Stomach smooth muscle (tissue), 2 donors: ENCODE measurements at regions not wholly inside any gene's neighbourhood (a gene's known extent, or its start where the extent isn't known, plus 50 kb on each side); places are given as distances from the start of the nearest gene placed in this dataset.
"Not testable (repeated sequence)": the region's sequence is repeated elsewhere in the genome, so short reads cannot be mapped to it uniquely, and the experiment has no call there.

ENCODE experiments used
- H3K27ac ChIP-seq: one replicate; pipeline ENCODE4 v1.7.0; 2013; ENCODE audit warnings: mild to moderate bottlenecking, low read length, inconsistent platforms
- H3K27me3 ChIP-seq, 2 donors: one replicate each; pipeline ENCODE4 v1.7.0; 2013; ENCODE audit warnings: low read length in 2 of 2; ENCODE audit not compliant: insufficient read depth in 2 of 2, control insufficient read depth in 1 of 2
- H3K36me3 ChIP-seq, 2 donors: one replicate each; pipeline ENCODE4 v1.7.0; 2013; ENCODE audit warnings: low read length in 2 of 2; ENCODE audit not compliant: control insufficient read depth in 2 of 2, insufficient read depth in 2 of 2
- H3K4me1 ChIP-seq: one replicate; pipeline ENCODE4 v1.7.0; 2013; ENCODE audit warnings: low read length; ENCODE audit not compliant: control insufficient read depth, insufficient read depth
- H3K4me3 ChIP-seq, 2 donors: one replicate each; pipeline ENCODE4 v1.7.0; 2013; ENCODE audit warnings: low read length in 2 of 2
- H3K9ac ChIP-seq, 2 donors: one replicate each; pipeline ENCODE4 v1.7.0; 2013; ENCODE audit warnings: low read length in 2 of 2, mild to moderate bottlenecking in 1 of 2
- H3K9me3 ChIP-seq, 2 donors: one replicate each; pipeline ENCODE4 v1.7.0; 2013; ENCODE audit warnings: low read length in 2 of 2; ENCODE audit not compliant: control insufficient read depth in 2 of 2
- donor health status: healthy.
- donor health status: Pancreatic carcinoma.

GRCh38 chr17:11182430-11182829 is 58.6 kb upstream of the SHISA6 start:
- no peak overlapping the region for H3K27ac ChIP-seq
- no peak overlapping the region for H3K9ac ChIP-seq
- no peaks in the 10 kb centered on the region for H3K36me3 ChIP-seq
- no peaks in the 10 kb centered on the region for H3K9me3 ChIP-seq
- H3K4me1 ChIP-seq: no peaks in the 10 kb centered on the region
- H3K27me3 ChIP-seq: no peaks in the 10 kb centered on the region
- no peak overlapping the region for H3K4me3 ChIP-seq

GRCh38 chr17:11178581-11178980 is 62.4 kb upstream of the SHISA6 start:
- Histone ChIP-seq H3K9ac (no peak overlapping the region), H3K9me3 (no peaks in the 10 kb centered on the region), H3K27ac (no peak overlapping the region)

GRCh38 chr17:11177340-11177739 is 63.7 kb upstream of the SHISA6 start:
- no peaks in the 10 kb centered on the region for H3K4me1 ChIP-seq

More at GRCh38 chr17:11178581-11178980, 62.4 kb upstream of the SHISA6 start:
- H3K27me3 ChIP-seq: no peaks in the 10 kb centered on the region
- no peaks in the 10 kb centered on the region for H3K4me1 ChIP-seq
- no peak overlapping the region for H3K4me3 ChIP-seq
- no peaks in the 10 kb centered on the region for H3K36me3 ChIP-seq

GRCh38 chr17:11176549-11176948 is 64.5 kb upstream of the SHISA6 start:
- no peaks in the 10 kb centered on the region for H3K36me3 ChIP-seq
- H3K4me1 ChIP-seq: no peaks in the 10 kb centered on the region
- no peaks in the 10 kb centered on the region for H3K27me3 ChIP-seq
- no peaks in the 10 kb centered on the region for H3K9me3 ChIP-seq
- no peak overlapping the region for H3K9ac ChIP-seq
- no peak overlapping the region for H3K27ac ChIP-seq
- H3K4me3 ChIP-seq: no peak overlapping the region

More at GRCh38 chr17:11177340-11177739, 63.7 kb upstream of the SHISA6 start:
- H3K4me3 ChIP-seq: no peak overlapping the region
- no peaks in the 10 kb centered on the region for H3K27me3 ChIP-seq
- H3K9me3 ChIP-seq: no peaks in the 10 kb centered on the region
- no peaks in the 10 kb centered on the region for H3K36me3 ChIP-seq
- no peak overlapping the region for H3K9ac ChIP-seq
- H3K27ac ChIP-seq: no peak overlapping the region

- Histone ChIP-seq H3K9ac (no peak overlapping the region), H3K4me3 (no peak overlapping the region), H3K4me1 (no peaks in the 10 kb centered on the region), H3K36me3 (no peaks in the 10 kb centered on the region), H3K9me3 (no peaks in the 10 kb centered on the region), H3K27me3 (no peaks in the 10 kb centered on the region), H3K27ac (no peak overlapping the region)
Measured at GRCh38 chr17:11170881-11171280, 70.1 kb upstream of the SHISA6 start.

- peaks cover 0 to 2% of the 10 kb centered on the region in 2 donors for H3K9me3 ChIP-seq
- no peak overlapping the region for H3K9ac ChIP-seq
- no peaks in the 10 kb centered on the region for H3K4me1 ChIP-seq
- no peak overlapping the region for H3K27ac ChIP-seq
- H3K4me3 ChIP-seq: no peak overlapping the region
- no peaks in the 10 kb centered on the region for H3K36me3 ChIP-seq
- no peaks in the 10 kb centered on the region for H3K27me3 ChIP-seq
Measured at GRCh38 chr17:11151818-11152425, 89.1 kb upstream of the SHISA6 start.

- not testable (repeated sequence) for H3K4me3 ChIP-seq, H3K27ac ChIP-seq
Measured at GRCh38 chr17:11150906-11151511, 90.0 kb upstream of the SHISA6 start.

GRCh38 chr17:11144358-11145233 is 96.4 kb upstream of the SHISA6 start:
- H3K27me3 ChIP-seq: no peaks in the 10 kb centered on the region
- no peaks in the 10 kb centered on the region for H3K36me3 ChIP-seq
- peaks cover 0 to 6% of the 10 kb centered on the region in 2 donors for H3K9me3 ChIP-seq
- H3K27ac ChIP-seq: no peak overlapping the region
- H3K4me3 ChIP-seq: no peak overlapping the region
- H3K9ac ChIP-seq: no peak overlapping the region
- no peaks in the 10 kb centered on the region for H3K4me1 ChIP-seq

More at GRCh38 chr17:11150906-11151511, 90.0 kb upstream of the SHISA6 start:
- not testable (repeated sequence) for H3K9me3 ChIP-seq, H3K27me3 ChIP-seq, H3K9ac ChIP-seq, H3K4me1 ChIP-seq, H3K36me3 ChIP-seq

- H3K36me3 ChIP-seq: no peaks in the 10 kb centered on the region
- H3K27ac ChIP-seq: no peak overlapping the region
- H3K4me1 ChIP-seq: no peaks in the 10 kb centered on the region
- H3K9ac ChIP-seq: no peak overlapping the region
- H3K4me3 ChIP-seq: no peak overlapping the region
- peaks cover 0 to 6% of the 10 kb centered on the region in 2 donors for H3K9me3 ChIP-seq
- no peaks in the 10 kb centered on the region for H3K27me3 ChIP-seq
Measured at GRCh38 chr17:11142231-11142630, 98.8 kb upstream of the SHISA6 start.

GRCh38 chr17:11140501-11140900 is 100.5 kb upstream of the SHISA6 start:
- no peak overlapping the region for H3K27ac ChIP-seq
- no peaks in the 10 kb centered on the region for H3K4me1 ChIP-seq
- no peak overlapping the region for H3K9ac ChIP-seq
- H3K4me3 ChIP-seq: no peak overlapping the region
- no peaks in the 10 kb centered on the region for H3K27me3 ChIP-seq
- H3K36me3 ChIP-seq: no peaks in the 10 kb centered on the region
- no peaks in the 10 kb centered on the region for H3K9me3 ChIP-seq
